GM23338 (cell line): ENCODE measurements at regions not wholly inside any gene's neighbourhood (a gene's known extent, or its start where the extent isn't known, plus 50 kb on each side); places are given as distances from the start of the nearest gene placed in this dataset.

ENCODE experiments used
- ATAC-seq: fragments of 200-7000 bp; cut with Tn5 transposase; 3 replicates; pipeline ENCODE4 v1.9.1; 2020
- DNase-seq: peaks from one replicate; pipeline ENCODE4 v3.0.0-alpha.2; 2015; ENCODE audit warnings: low spot score
- H2AFZ ChIP-seq: fragments of 200-600 bp; sonication (generic); 2 replicates; pipeline ENCODE4 v1.8.0; 2016; ENCODE audit warnings: antibody characterized with exemption, mild to moderate bottlenecking, moderate library complexity
- H3F3A ChIP-seq: fragments of 200-600 bp; sonication (generic); replicated peaks from 2 replicates; pipeline ENCODE4 v1.8.0; 2017; ENCODE audit warnings: antibody characterized with exemption, mixed run types, low read depth
- H3K27ac ChIP-seq: fragments of 200-600 bp; sonication (generic); 2 replicates; pipeline ENCODE4 v1.6.1; 2016; ENCODE audit warnings: low read depth
- H3K27me3 ChIP-seq: fragments of 200-600 bp; sonication (generic); 2 replicates; pipeline ENCODE4 v1.8.0; 2016; ENCODE audit warnings: mild to moderate bottlenecking, mixed run types, moderate library complexity; ENCODE audit not compliant: insufficient read depth
- H3K36me3 ChIP-seq: fragments of 200-600 bp; sonication (generic); 2 replicates; pipeline ENCODE4 v1.8.0; 2016; ENCODE audit warnings: mild to moderate bottlenecking; ENCODE audit not compliant: insufficient read depth
- H3K4me1 ChIP-seq: fragments of 200-600 bp; sonication (generic); 2 replicates; pipeline ENCODE4 v1.8.0; 2016; ENCODE audit warnings: mild to moderate bottlenecking, moderate library complexity; ENCODE audit not compliant: insufficient read depth
- H3K4me2 ChIP-seq: fragments of 200-600 bp; sonication (generic); 2 replicates; pipeline ENCODE4 v1.7.1; 2017; ENCODE audit warnings: mixed run types
- H3K4me3 ChIP-seq: fragments of 200-600 bp; sonication (generic); 2 replicates; pipeline ENCODE4 v1.6.1; 2016; ENCODE audit warnings: mixed run types
- H3K79me2 ChIP-seq: fragments of 200-600 bp; sonication (generic); replicated peaks from 2 replicates; pipeline ENCODE4 v1.8.0; 2017; ENCODE audit warnings: mild to moderate bottlenecking; ENCODE audit not compliant: insufficient read depth
- H3K9me2 ChIP-seq: fragments of 200-600 bp; sonication (generic); 2 replicates; pipeline ENCODE4 v1.8.0; 2017; ENCODE audit not compliant: insufficient read depth
- H4K20me1 ChIP-seq: fragments of 200-600 bp; sonication (generic); replicated peaks from 2 replicates; pipeline ENCODE4 v1.8.0; 2017; ENCODE audit warnings: mild to moderate bottlenecking; ENCODE audit not compliant: insufficient read depth
- H3K27ac Mint-ChIP-seq: 2 replicates; pipeline ENCODE4 v1.8.0; 2020; ENCODE audit warnings: inconsistent platforms, mild to moderate bottlenecking, moderate library complexity, mixed read lengths
- H3K27me3 Mint-ChIP-seq: 3 replicates; pipeline ENCODE4 v1.8.0; 2022; ENCODE audit warnings: low read depth, mild to moderate bottlenecking, moderate library complexity, mixed read lengths, inconsistent platforms; ENCODE audit not compliant: insufficient read depth, poor library complexity
- H3K36me3 Mint-ChIP-seq: 3 replicates; pipeline ENCODE4 v1.8.0; 2021; ENCODE audit warnings: low read depth, mild to moderate bottlenecking, inconsistent platforms, moderate library complexity, mixed read lengths
- H3K4me1 Mint-ChIP-seq: 3 replicates; pipeline ENCODE4 v1.8.0; 2020; ENCODE audit warnings: mild to moderate bottlenecking, inconsistent platforms, mixed read lengths
- H3K4me3 Mint-ChIP-seq: 3 replicates; pipeline ENCODE4 v1.8.0; 2021; ENCODE audit warnings: moderate library complexity, mild to moderate bottlenecking, inconsistent platforms, mixed read lengths
- H3K9me3 Mint-ChIP-seq: 3 replicates; pipeline ENCODE4 v1.8.0; 2020; ENCODE audit warnings: moderate library complexity, mild to moderate bottlenecking, inconsistent platforms, mixed read lengths
- CREB1 ChIP-seq: fragments of 250-450 bp; sonication (Bioruptor Pico); IDR thresholded peaks from 2 replicates; pipeline ENCODE4 v1.5.0; 2020; ENCODE audit warnings: low read depth, mild to moderate bottlenecking, moderate library complexity
- POLR2AphosphoS5 ChIP-seq: IDR thresholded peaks from 2 replicates; pipeline ENCODE4 v1.6.1; 2016; ENCODE audit warnings: antibody characterized with exemption, low read depth
- ZNF114 ChIP-seq: fragments of 250-450 bp; sonication (Bioruptor Pico); IDR thresholded peaks from 2 replicates; pipeline ENCODE4 v1.5.0; 2020; ENCODE audit warnings: mild to moderate bottlenecking, moderate library complexity
- TF ChIP-seq, protein P1 (sequence below): fragments of 250-450 bp; sonication (Bioruptor Pico); IDR thresholded peaks from 2 replicates; pipeline ENCODE4 v1.5.0; 2020; ENCODE audit warnings: mild to moderate bottlenecking, moderate library complexity
- TF ChIP-seq, protein P2 (sequence below): IDR thresholded peaks from one replicate; pipeline ENCODE4 v1.6.1; 2018; ENCODE audit warnings: antibody characterized with exemption; ENCODE audit not compliant: unreplicated experiment

DNA sequence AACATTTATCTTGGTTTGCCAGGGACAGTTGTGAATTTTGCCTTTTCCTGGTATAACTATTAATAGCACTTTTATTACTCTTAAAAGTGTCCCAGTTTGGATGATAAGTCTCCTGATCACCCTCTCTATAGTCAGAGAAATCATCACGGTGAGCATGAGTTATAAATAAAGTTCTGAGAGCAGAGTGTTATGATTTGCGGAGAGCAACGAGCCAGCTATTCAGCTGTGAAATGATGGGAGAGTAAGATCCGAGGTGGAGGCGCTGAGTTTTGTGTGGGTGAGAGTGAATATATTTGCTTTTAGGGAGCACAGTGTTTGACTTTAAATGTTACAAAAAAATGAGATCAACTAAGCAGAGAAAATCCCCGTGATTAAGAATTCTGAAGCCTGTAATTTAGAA lies 179.6 kb downstream of the DSC3 start (continued):
- TF ChIP-seq, protein P1, sequence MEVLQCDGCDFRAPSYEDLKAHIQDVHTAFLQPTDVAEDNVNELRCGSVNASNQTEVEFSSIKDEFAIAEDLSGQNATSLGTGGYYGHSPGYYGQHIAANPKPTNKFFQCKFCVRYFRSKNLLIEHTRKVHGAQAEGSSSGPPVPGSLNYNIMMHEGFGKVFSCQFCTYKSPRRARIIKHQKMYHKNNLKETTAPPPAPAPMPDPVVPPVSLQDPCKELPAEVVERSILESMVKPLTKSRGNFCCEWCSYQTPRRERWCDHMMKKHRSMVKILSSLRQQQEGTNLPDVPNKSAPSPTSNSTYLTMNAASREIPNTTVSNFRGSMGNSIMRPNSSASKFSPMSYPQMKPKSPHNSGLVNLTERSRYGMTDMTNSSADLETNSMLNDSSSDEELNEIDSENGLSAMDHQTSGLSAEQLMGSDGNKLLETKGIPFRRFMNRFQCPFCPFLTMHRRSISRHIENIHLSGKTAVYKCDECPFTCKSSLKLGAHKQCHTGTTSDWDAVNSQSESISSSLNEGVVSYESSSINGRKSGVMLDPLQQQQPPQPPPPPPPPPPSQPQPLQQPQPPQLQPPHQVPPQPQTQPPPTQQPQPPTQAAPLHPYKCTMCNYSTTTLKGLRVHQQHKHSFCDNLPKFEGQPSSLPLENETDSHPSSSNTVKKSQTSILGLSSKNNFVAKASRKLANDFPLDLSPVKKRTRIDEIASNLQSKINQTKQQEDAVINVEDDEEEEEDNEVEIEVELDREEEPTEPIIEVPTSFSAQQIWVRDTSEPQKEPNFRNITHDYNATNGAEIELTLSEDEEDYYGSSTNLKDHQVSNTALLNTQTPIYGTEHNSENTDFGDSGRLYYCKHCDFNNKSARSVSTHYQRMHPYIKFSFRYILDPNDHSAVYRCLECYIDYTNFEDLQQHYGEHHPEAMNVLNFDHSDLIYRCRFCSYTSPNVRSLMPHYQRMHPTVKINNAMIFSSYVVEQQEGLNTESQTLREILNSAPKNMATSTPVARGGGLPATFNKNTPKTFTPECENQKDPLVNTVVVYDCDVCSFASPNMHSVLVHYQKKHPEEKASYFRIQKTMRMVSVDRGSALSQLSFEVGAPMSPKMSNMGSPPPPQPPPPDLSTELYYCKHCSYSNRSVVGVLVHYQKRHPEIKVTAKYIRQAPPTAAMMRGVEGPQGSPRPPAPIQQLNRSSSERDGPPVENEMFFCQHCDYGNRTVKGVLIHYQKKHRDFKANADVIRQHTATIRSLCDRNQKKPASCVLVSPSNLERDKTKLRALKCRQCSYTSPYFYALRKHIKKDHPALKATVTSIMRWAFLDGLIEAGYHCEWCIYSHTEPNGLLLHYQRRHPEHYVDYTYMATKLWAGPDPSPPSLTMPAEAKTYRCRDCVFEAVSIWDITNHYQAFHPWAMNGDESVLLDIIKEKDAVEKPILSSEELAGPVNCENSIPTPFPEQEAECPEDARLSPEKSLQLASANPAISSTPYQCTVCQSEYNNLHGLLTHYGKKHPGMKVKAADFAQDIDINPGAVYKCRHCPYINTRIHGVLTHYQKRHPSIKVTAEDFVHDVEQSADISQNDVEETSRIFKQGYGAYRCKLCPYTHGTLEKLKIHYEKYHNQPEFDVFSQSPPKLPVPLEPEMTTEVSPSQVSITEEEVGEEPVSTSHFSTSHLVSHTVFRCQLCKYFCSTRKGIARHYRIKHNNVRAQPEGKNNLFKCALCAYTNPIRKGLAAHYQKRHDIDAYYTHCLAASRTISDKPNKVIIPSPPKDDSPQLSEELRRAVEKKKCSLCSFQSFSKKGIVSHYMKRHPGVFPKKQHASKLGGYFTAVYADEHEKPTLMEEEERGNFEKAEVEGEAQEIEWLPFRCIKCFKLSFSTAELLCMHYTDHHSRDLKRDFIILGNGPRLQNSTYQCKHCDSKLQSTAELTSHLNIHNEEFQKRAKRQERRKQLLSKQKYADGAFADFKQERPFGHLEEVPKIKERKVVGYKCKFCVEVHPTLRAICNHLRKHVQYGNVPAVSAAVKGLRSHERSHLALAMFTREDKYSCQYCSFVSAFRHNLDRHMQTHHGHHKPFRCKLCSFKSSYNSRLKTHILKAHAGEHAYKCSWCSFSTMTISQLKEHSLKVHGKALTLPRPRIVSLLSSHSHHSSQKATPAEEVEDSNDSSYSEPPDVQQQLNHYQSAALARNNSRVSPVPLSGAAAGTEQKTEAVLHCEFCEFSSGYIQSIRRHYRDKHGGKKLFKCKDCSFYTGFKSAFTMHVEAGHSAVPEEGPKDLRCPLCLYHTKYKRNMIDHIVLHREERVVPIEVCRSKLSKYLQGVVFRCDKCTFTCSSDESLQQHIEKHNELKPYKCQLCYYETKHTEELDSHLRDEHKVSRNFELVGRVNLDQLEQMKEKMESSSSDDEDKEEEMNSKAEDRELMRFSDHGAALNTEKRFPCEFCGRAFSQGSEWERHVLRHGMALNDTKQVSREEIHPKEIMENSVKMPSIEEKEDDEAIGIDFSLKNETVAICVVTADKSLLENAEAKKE (CRISPR knock-in tag), result no peak
- TF ChIP-seq CREB1, result no peak

DNA sequence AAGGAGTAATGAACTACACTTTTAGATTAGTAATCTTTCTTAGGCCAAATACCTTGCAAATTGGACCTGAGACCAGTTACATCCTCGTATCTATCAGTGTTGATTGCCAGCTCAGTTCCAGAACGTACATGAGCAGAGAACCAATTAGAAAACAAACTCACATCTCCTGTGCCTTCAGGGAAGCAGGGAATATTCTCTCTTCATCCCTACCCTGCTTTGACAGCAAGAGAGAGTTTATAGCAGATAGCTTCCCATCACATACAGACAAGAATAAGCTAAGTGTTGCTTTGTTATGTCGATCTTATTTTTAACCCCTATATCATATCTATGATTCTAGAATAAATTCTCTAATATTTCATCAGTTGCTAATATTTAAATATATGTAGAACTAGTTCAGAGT lies 181.8 kb downstream of the DSC3 start:
- no peaks in the 10 kb centered on the region; the same call in 1 of the 2 replicates for H3K9me2 ChIP-seq
- no peaks in the 10 kb centered on the region for H3K36me3 Mint-ChIP-seq
- no peaks in the 10 kb centered on the region for H3K36me3 ChIP-seq
- H3K27ac Mint-ChIP-seq, result no peak overlapping the region
- no peaks in the 10 kb centered on the region for H3K27me3 ChIP-seq
- DNase-seq (no peak), ATAC-seq (no peak)
- H3K4me3 Mint-ChIP-seq, result no peak overlapping the region
- H3K27ac ChIP-seq, result no peak overlapping the region
- no peaks in the 10 kb centered on the region for H3K9me3 Mint-ChIP-seq
- H2AFZ ChIP-seq, result no peak overlapping the region
- TF ChIP-seq ZNF114 (CRISPR knock-in tag) (no peak), POLR2AphosphoS5 (no peak)
- TF ChIP-seq, protein P2, sequence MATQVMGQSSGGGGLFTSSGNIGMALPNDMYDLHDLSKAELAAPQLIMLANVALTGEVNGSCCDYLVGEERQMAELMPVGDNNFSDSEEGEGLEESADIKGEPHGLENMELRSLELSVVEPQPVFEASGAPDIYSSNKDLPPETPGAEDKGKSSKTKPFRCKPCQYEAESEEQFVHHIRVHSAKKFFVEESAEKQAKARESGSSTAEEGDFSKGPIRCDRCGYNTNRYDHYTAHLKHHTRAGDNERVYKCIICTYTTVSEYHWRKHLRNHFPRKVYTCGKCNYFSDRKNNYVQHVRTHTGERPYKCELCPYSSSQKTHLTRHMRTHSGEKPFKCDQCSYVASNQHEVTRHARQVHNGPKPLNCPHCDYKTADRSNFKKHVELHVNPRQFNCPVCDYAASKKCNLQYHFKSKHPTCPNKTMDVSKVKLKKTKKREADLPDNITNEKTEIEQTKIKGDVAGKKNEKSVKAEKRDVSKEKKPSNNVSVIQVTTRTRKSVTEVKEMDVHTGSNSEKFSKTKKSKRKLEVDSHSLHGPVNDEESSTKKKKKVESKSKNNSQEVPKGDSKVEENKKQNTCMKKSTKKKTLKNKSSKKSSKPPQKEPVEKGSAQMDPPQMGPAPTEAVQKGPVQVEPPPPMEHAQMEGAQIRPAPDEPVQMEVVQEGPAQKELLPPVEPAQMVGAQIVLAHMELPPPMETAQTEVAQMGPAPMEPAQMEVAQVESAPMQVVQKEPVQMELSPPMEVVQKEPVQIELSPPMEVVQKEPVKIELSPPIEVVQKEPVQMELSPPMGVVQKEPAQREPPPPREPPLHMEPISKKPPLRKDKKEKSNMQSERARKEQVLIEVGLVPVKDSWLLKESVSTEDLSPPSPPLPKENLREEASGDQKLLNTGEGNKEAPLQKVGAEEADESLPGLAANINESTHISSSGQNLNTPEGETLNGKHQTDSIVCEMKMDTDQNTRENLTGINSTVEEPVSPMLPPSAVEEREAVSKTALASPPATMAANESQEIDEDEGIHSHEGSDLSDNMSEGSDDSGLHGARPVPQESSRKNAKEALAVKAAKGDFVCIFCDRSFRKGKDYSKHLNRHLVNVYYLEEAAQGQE, result no peak
- H4K20me1 ChIP-seq, result no peaks in the 10 kb centered on the region
- H3K4me1 Mint-ChIP-seq, result peaks cover 3% of the 10 kb centered on the region; the same call in 2 of the 3 replicates
- no peaks in the 10 kb centered on the region for H3K4me1 ChIP-seq
- H3F3A ChIP-seq, result no peaks in the 10 kb centered on the region
- no peaks in the 10 kb centered on the region for H3K27me3 Mint-ChIP-seq
- no peak overlapping the region for H3K4me3 ChIP-seq
- H3K4me2 ChIP-seq, result no peak overlapping the region
- no peaks in the 10 kb centered on the region for H3K79me2 ChIP-seq
